ENCODE measurements at regions not wholly inside any gene's neighbourhood (a gene's known extent, or its start where the extent isn't known, plus 50 kb on each side); places are given as distances from the start of the nearest gene placed in this dataset.
"Not testable (repeated sequence)": the region's sequence is repeated elsewhere in the genome, so short reads cannot be mapped to it uniquely, and the experiment has no call there.

GRCh38 chr5:171541341-171541776 lies 121.9 kb downstream of the FGF18 start:
- CTCF ChIA-PET, result no interaction called here
- intact Hi-C loops (cut with micrococcal nuclease), result no loop called here
- TF ChIP-seq CTCF (IDR thresholded peaks at IDR 0.05), result no peak

GRCh38 chr5:171542525-171543140 lies 123.2 kb downstream of the FGF18 start:
- Mint-ChIP-seq H3K9me3 (peaks cover 2% of the 10 kb centered on the region), H3K27me3 (peaks cover 6% of the 10 kb centered on the region), H3K4me3 (no peak overlapping the region), H3K4me1 (no peaks in the 10 kb centered on the region), H3K36me3 (ENCODE audit: low read depth) (no peaks in the 10 kb centered on the region), H3K27ac (no peak overlapping the region)
- no peak for ATAC-seq (ENCODE audit: low read depth)
- TF ChIP-seq CTCF (IDR thresholded peaks at IDR 0.05), result no peak
- POLR2A ChIA-PET, result no interaction called here
- CTCF ChIA-PET, result no interaction called here
- intact Hi-C loops (cut with micrococcal nuclease), result no loop called here
- no peak for DNase-seq

More at GRCh38 chr5:171541341-171541776, 121.9 kb downstream of the FGF18 start:
- no peak for DNase-seq
- Mint-ChIP-seq H3K9me3 (no peaks in the 10 kb centered on the region), H3K4me1 (no peaks in the 10 kb centered on the region), H3K36me3 (ENCODE audit: low read depth) (no peaks in the 10 kb centered on the region), H3K27ac (no peak overlapping the region), H3K4me3 (no peak overlapping the region), H3K27me3 (peaks cover 13% of the 10 kb centered on the region)
- POLR2A ChIA-PET, result no interaction called here
- no peak for ATAC-seq (ENCODE audit: low read depth)

GRCh38 chr5:171543148-171543815 lies 123.8 kb downstream of the FGF18 start:
- Mint-ChIP-seq H3K4me1 (no peaks in the 10 kb centered on the region), H3K36me3 (ENCODE audit: low read depth) (no peaks in the 10 kb centered on the region), H3K4me3 (no peak overlapping the region), H3K27ac (no peak overlapping the region), H3K27me3 (peaks cover 8% of the 10 kb centered on the region), H3K9me3 (peaks cover 2% of the 10 kb centered on the region)
- TF ChIP-seq CTCF (IDR thresholded peaks at IDR 0.05), result no peak
- no peak for DNase-seq
- intact Hi-C loops (cut with micrococcal nuclease), result no loop called here
- ChIA-PET POLR2A (no interaction called here), CTCF (no interaction called here)
- no peak for ATAC-seq (ENCODE audit: low read depth)

- H3K27ac Mint-ChIP-seq, result no peak overlapping the region
- intact Hi-C loops (cut with micrococcal nuclease), result no loop called here
- CTCF ChIA-PET, result no interaction called here
- ATAC-seq (ENCODE audit: low read depth), result no peak
- TF ChIP-seq CTCF (IDR thresholded peaks at IDR 0.05), result no peak
- POLR2A ChIA-PET, result no interaction called here
- H3K9me3 Mint-ChIP-seq, result peaks cover 2% of the 10 kb centered on the region
- H3K4me1 Mint-ChIP-seq, result no peaks in the 10 kb centered on the region
- peaks cover 6% of the 10 kb centered on the region for H3K27me3 Mint-ChIP-seq
- H3K36me3 Mint-ChIP-seq (ENCODE audit: low read depth), result no peaks in the 10 kb centered on the region
- DNase-seq, result no peak
- no peak overlapping the region for H3K4me3 Mint-ChIP-seq
Observed at GRCh38 chr5:171544913-171545765, 125.7 kb downstream of the FGF18 start.

GRCh38 chr5:171549274-171549673 lies 129.8 kb downstream of the FGF18 start:
- no peak for TF ChIP-seq CTCF (IDR thresholded peaks at IDR 0.05)
- DNase-seq (no peak), ATAC-seq (ENCODE audit: low read depth) (no peak)
- H3K27me3 Mint-ChIP-seq, result peaks cover 3% of the 10 kb centered on the region
- POLR2A ChIA-PET, result no interaction called here
- no peak overlapping the region for H3K4me3 Mint-ChIP-seq
- H3K4me1 Mint-ChIP-seq, result no peaks in the 10 kb centered on the region
- CTCF ChIA-PET, result no interaction called here
- intact Hi-C loops (cut with micrococcal nuclease), result no loop called here
- H3K27ac Mint-ChIP-seq, result no peak overlapping the region
- H3K9me3 Mint-ChIP-seq, result peaks cover 4% of the 10 kb centered on the region
- no peaks in the 10 kb centered on the region for H3K36me3 Mint-ChIP-seq (ENCODE audit: low read depth)

GRCh38 chr5:171553817-171554216 lies 134.4 kb downstream of the FGF18 start:
- H3K4me3 Mint-ChIP-seq; POLR2A ChIA-PET; ATAC-seq (ENCODE audit: low read depth); H3K9me3 Mint-ChIP-seq; intact Hi-C loops (cut with micrococcal nuclease); DNase-seq; H3K4me1 Mint-ChIP-seq; H3K36me3 Mint-ChIP-seq (ENCODE audit: low read depth); H3K27me3 Mint-ChIP-seq; CTCF ChIA-PET; H3K27ac Mint-ChIP-seq: not testable (repeated sequence)

All from activated B cell treated with CpG ODN at 0.5 μM for 24 hours (primary cell).